HepG2 (cell line): ENCODE measurements at regions not wholly inside any gene's neighbourhood (a gene's known extent, or its start where the extent isn't known, plus 50 kb on each side); places are given as distances from the start of the nearest gene placed in this dataset.

Experiments used
- ATAC-seq: fragments of 200-7000 bp; cut with Tn5 transposase; 3 replicates; pipeline ENCODE4 v1.9.1; 2020; ENCODE audit warnings: mild to moderate bottlenecking, moderate library complexity
- BruUV-seq: library from RNA; stranded (reverse); fragments of 400-500 nt; replicated peaks from 2 replicates; lab custom pipeline; 2021; lab: Mats Ljungman, UMichigan
- CTCF ChIA-PET: fragments of 300-600 bp; formaldehyde crosslinking; extraction: SDS; loops from one replicate; lab custom pipeline; 2021; ENCODE audit warnings: low total read pairs, inconsistent platforms, low intra/inter-chr PET ratio; lab: Yijun Ruan, JAX
- POLR2A ChIA-PET: fragments of 350-600 bp; sonication (Branson Sonifier 250); formaldehyde crosslinking; loops from one replicate; lab custom pipeline; 2020; ENCODE audit warnings: antibody characterized with exemption, inconsistent platforms; lab: Yijun Ruan, JAX
- DNase-seq: peaks from one replicate; pipeline ENCODE4 v3.0.0-alpha.2; 2015; ENCODE audit warnings: low spot score
- FAIRE-seq: peaks from 3 replicates; lab custom pipeline; 2011; peaks lifted over from hg19 to GRCh38; lab: Jason Lieb, UNC
- H2AFZ ChIP-seq: one replicate; pipeline ENCODE4 v1.6.1; 2011; ENCODE audit warnings: low read length, inconsistent platforms
- H3K27ac ChIP-seq: fragments of 300-600 bp; 3 replicates; pipeline ENCODE4 v1.8.0; 2011; ENCODE audit warnings: mixed run types, mild to moderate bottlenecking, mixed read lengths, low read length, inconsistent platforms; ENCODE audit not compliant: insufficient read depth; ENCODE audit errors: extremely low read length
- H3K27me3 ChIP-seq, 2 experiments: fragments of 200-600 bp in 1 of 2; 2 replicates in 1 of 2; 3 replicates in 1 of 2; pipeline versions ENCODE4 v1.6.0 to v1.8.0; 2011; ENCODE audit warnings: low read length in 2 of 2, mild to moderate bottlenecking in 2 of 2, moderate library complexity in 2 of 2, inconsistent platforms in 1 of 2; ENCODE audit not compliant: insufficient read depth in 2 of 2, control insufficient read depth in 1 of 2
- H3K36me3 ChIP-seq, 2 experiments: fragments of 200-600 bp in 1 of 2; replicated peaks in 1 of 2; 2 replicates in 1 of 2; 3 replicates in 1 of 2; pipeline versions ENCODE4 v1.5.1 to v1.8.0; 2011; ENCODE audit warnings: low read length in 2 of 2, inconsistent platforms in 1 of 2; ENCODE audit not compliant: insufficient read depth in 2 of 2, control insufficient read depth in 1 of 2
- H3K4me1 ChIP-seq: 2 replicates; pipeline ENCODE4 v1.5.1; 2012; ENCODE audit warnings: low read length, inconsistent platforms; ENCODE audit not compliant: insufficient read depth
- H3K4me2 ChIP-seq: 2 replicates; pipeline ENCODE4 v1.6.0; 2011; ENCODE audit warnings: low read depth, low read length, inconsistent platforms
- H3K4me3 ChIP-seq, 3 experiments: fragments of 200-600 bp in 1 of 3; sonication (generic), shearing (Covaris generic) in 1 of 3; replicated peaks in 1 of 3; 2 replicates each; pipeline ENCODE4 v1.5.1; 2011 to 2016; ENCODE audit warnings: low read length in 3 of 3, inconsistent platforms in 2 of 3, low read depth in 2 of 3, mild to moderate bottlenecking in 2 of 3, control low read depth in 1 of 3, mixed read lengths in 1 of 3; ENCODE audit not compliant: insufficient read depth in 1 of 3
- H3K79me2 ChIP-seq: one replicate; pipeline ENCODE4 v1.6.1; 2011; ENCODE audit warnings: low read length, inconsistent platforms; ENCODE audit not compliant: insufficient read depth
- H3K9ac ChIP-seq: 2 replicates; pipeline ENCODE4 v1.6.0; 2011; ENCODE audit warnings: mild to moderate bottlenecking, low read depth, low read length, inconsistent platforms; ENCODE audit not compliant: insufficient read depth
- H3K9me3 ChIP-seq: 2 replicates; pipeline ENCODE4 v1.5.1; 2012; ENCODE audit warnings: mild to moderate bottlenecking, low read length
- H4K20me1 ChIP-seq: 2 replicates; pipeline ENCODE4 v1.6.0; 2011; ENCODE audit warnings: inconsistent platforms, mild to moderate bottlenecking, low read length, moderate library complexity; ENCODE audit not compliant: insufficient read depth
- CHD2 ChIP-seq: IDR thresholded peaks from 2 replicates; pipeline ENCODE4 v1.6.1; 2011; ENCODE audit warnings: low read depth, low read length, improper control_type of control experiment
- GATAD1 ChIP-seq: IDR thresholded peaks from 2 replicates; pipeline ENCODE4 v1.6.1; 2016; ENCODE audit warnings: missing genetic modification reagents, missing compliant biosample characterization
- MXI1 ChIP-seq: IDR thresholded peaks from 3 replicates; pipeline ENCODE4 v1.6.1; 2012; ENCODE audit warnings: low read depth, low read length, inconsistent platforms, borderline replicate concordance
- NKX3-1 ChIP-seq: sonication (generic); formaldehyde crosslinking; IDR thresholded peaks from 2 replicates; pipeline ENCODE4 v1.5.0; 2020; ENCODE audit warnings: missing genetic modification reagents
- RAD51 ChIP-seq: fragments of 450-650 bp; IDR thresholded peaks from 2 replicates; pipeline ENCODE4 v1.6.1; 2016; ENCODE audit warnings: borderline replicate concordance
- SIN3A ChIP-seq: IDR thresholded peaks from 2 replicates; pipeline ENCODE4 v1.6.1; 2011; ENCODE audit warnings: low read depth, mild to moderate bottlenecking, control low read depth, low read length, borderline replicate concordance
- TMF1 ChIP-seq: sonication (generic); formaldehyde crosslinking; IDR thresholded peaks from 2 replicates; pipeline ENCODE4 v1.8.1; 2022; ENCODE audit warnings: low read depth, missing genetic modification reagents
- ZNF564 ChIP-seq: sonication (generic); formaldehyde crosslinking; IDR thresholded peaks from 2 replicates; pipeline ENCODE4 v1.8.1; 2023; ENCODE audit warnings: mild to moderate bottlenecking, missing genetic modification reagents
- ZNF839 ChIP-seq: sonication (generic); formaldehyde crosslinking; IDR thresholded peaks from 2 replicates; pipeline ENCODE4 v1.4.0; 2020; ENCODE audit warnings: missing genetic modification reagents, mild to moderate bottlenecking, borderline replicate concordance
- WGBS: methylation state at CpG from one replicate; pipeline ENCODE4 v1.1.6; 2017; ENCODE audit warnings: low lambda C conversion rate; 5-methylcytosine and 5-hydroxymethylcytosine counted together
- in situ Hi-C: cut with HindIII; loops from 2 replicates; pipeline ENCODE4 v1.10.0; 2017; ENCODE audit warnings: low pct_unique_long_range_greater_than_20kb; ENCODE audit not compliant: extremely low pct_ligation_motif_present
- intact Hi-C: fragments of 100-400 bp; cut with micrococcal nuclease; formaldehyde crosslinking; loops from one replicate; pipeline ENCODE4 v1.10.0; 2022; ENCODE audit not compliant: unreplicated experiment
- TF ChIP-seq, protein P1 (sequence below): sonication (generic); formaldehyde crosslinking; IDR thresholded peaks from 2 replicates; pipeline ENCODE4 v1.9.0; 2021; ENCODE audit warnings: missing genetic modification reagents, mild to moderate bottlenecking, borderline replicate concordance
- TF ChIP-seq, protein P2 (sequence below): sonication (generic); formaldehyde crosslinking; IDR thresholded peaks from 2 replicates; pipeline ENCODE4 v1.4.0; 2020; ENCODE audit warnings: missing genetic modification reagents
- TF ChIP-seq, protein P3 (sequence below), 2 experiments: sonication (generic) in 1 of 2; formaldehyde crosslinking in 1 of 2; IDR thresholded peaks; 2 replicates each; pipeline versions ENCODE4 v1.5.1 to v1.6.1; 2011 to 2020; ENCODE audit warnings: borderline replicate concordance in 1 of 2, low read depth in 1 of 2, low read length in 1 of 2, mild to moderate bottlenecking in 1 of 2, missing genetic modification reagents in 1 of 2, moderate library complexity in 1 of 2

DNA sequence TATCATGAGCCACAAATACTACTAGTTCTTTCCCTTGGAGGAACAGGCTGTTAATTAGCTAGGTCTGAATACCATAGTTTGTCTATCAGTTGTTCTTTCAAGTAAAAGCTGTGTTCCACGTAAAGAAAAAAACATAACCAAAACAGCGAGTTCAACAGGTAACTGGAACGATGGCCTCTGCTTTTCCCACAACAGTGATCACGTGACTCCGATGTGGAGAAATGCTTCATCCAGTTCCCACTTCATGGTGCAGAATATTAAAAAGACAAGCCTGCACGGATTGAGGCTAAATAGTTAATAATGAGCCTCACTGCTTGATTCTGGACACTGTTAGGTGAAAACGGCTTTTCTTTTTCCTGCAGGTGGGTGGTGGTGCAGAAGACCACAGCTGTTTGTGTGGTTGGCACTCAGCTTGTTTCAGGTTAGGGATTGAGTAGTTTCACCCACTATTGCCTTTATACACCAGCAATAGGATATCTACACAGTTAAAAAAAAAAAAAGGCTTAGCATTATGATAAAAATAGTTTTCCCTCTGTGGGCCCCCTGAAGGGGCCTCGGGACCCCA lies 88.1 kb downstream of the DACT2 start:
- CTCF ChIA-PET = no interaction called here
- no TSS peak for BruUV-seq

DNA sequence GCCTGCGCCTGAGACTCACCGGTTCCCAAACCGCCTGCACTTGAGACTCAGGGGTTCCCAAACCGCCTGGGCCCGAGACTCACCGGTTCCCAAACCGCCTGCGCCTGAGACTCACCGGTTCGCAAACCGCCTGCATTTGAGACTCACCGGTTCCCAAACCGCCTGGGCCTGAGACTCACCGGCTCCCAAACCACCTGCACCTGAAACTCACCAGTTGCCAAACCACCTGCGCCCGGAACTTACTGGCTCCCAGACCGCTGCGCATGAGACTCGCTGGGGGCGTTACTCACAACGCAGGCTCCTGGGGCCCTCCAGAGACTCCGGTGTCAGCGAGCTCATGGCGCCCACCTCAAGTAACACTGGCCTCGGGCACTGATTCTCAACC lies 90.2 kb downstream of the DACT2 start:
- Histone ChIP-seq H3K27ac (no peak overlapping the region), H3K27me3 (peaks cover 3 to 23% of the 10 kb centered on the region in 2 experiments; a peak in 4 of 5 replicates), H3K4me3 (no peak overlapping the region), H2AFZ (no peak overlapping the region), H3K9ac (no peak overlapping the region), H3K4me2 (no peak overlapping the region), H4K20me1 (no peaks in the 10 kb centered on the region), H3K79me2 (no peaks in the 10 kb centered on the region), H3K9me3 (no peaks in the 10 kb centered on the region), H3K36me3 (no peaks in the 10 kb centered on the region), H3K4me1 (peaks cover 29% of the 10 kb centered on the region)
- TF ChIP-seq MXI1 = no peak
- TF ChIP-seq CHD2 = no peak
- TF ChIP-seq SIN3A = no peak
- no peak for TF ChIP-seq NKX3-1 (CRISPR knock-in tag)
- TF ChIP-seq GATAD1 (CRISPR knock-in tag) = no peak
- no peak for TF ChIP-seq ZNF839
- TF ChIP-seq, protein P1, sequence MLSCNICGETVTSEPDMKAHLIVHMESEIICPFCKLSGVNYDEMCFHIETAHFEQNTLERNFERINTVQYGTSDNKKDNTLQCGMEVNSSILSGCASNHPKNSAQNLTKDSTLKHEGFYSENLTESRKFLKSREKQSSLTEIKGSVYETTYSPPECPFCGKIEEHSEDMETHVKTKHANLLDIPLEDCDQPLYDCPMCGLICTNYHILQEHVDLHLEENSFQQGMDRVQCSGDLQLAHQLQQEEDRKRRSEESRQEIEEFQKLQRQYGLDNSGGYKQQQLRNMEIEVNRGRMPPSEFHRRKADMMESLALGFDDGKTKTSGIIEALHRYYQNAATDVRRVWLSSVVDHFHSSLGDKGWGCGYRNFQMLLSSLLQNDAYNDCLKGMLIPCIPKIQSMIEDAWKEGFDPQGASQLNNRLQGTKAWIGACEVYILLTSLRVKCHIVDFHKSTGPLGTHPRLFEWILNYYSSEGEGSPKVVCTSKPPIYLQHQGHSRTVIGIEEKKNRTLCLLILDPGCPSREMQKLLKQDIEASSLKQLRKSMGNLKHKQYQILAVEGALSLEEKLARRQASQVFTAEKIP (CRISPR knock-in tag) = no peak
- no peak for TF ChIP-seq TMF1 (CRISPR knock-in tag)
- TF ChIP-seq, protein P2, sequence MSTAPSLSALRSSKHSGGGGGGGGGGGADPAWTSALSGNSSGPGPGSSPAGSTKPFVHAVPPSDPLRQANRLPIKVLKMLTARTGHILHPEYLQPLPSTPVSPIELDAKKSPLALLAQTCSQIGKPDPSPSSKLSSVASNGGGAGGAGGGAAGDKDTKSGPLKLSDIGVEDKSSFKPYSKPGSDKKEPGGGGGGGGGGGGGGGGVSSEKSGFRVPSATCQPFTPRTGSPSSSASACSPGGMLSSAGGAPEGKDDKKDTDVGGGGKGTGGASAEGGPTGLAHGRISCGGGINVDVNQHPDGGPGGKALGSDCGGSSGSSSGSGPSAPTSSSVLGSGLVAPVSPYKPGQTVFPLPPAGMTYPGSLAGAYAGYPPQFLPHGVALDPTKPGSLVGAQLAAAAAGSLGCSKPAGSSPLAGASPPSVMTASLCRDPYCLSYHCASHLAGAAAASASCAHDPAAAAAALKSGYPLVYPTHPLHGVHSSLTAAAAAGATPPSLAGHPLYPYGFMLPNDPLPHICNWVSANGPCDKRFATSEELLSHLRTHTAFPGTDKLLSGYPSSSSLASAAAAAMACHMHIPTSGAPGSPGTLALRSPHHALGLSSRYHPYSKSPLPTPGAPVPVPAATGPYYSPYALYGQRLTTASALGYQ (CRISPR knock-in tag) = no peak
- POLR2A ChIA-PET = no interaction called here
- FAIRE-seq (no peak), DNase-seq (no peak), ATAC-seq (no peak)
- intact Hi-C loops = no loop called here
- BruUV-seq = no TSS peak
- in situ Hi-C loops = no loop called here
- CTCF ChIA-PET = no interaction called here
- WGBS = 78% methylated on average over 24 of the region's 25 CpGs

More for the DNA sequence above, 88.1 kb downstream of the DACT2 start:
- Histone ChIP-seq H3K4me1 (peaks cover 24% of the 10 kb centered on the region), H3K79me2 (no peaks in the 10 kb centered on the region), H3K4me2 (peak overlapping the region; percentile 35), H3K4me3 (0 out of 6 replicates have a peak overlapping the region, but pooled peaks of 1 of the 3 experiments have one; percentile 5), H3K27me3 (peaks cover 2 to 10% of the 10 kb centered on the region in 2 experiments; a peak in 3 of 5 replicates), H4K20me1 (no peaks in the 10 kb centered on the region), H3K9ac (no peak overlapping the region), H2AFZ (no peak overlapping the region), H3K27ac (no peak overlapping the region), H3K9me3 (no peaks in the 10 kb centered on the region)
- in situ Hi-C loops = no loop called here
- 48% methylated on average over 8 of the region's 8 CpGs for WGBS
- DNase-seq (no peak), FAIRE-seq (peak; percentile 8), ATAC-seq (peak; percentile 29; the same call in 2 of the 3 replicates)
- POLR2A ChIA-PET = interaction anchor here (1.1 kb wide), 1 partner anchor 70 kb away, joined by 4 read pairs; no protein-coding TSS in a partner anchor
- intact Hi-C loops = no loop called here
- TF ChIP-seq ZNF564 (CRISPR knock-in tag) = no peak
- peak; percentile 89 for TF ChIP-seq RAD51
- TF ChIP-seq, protein P3, sequence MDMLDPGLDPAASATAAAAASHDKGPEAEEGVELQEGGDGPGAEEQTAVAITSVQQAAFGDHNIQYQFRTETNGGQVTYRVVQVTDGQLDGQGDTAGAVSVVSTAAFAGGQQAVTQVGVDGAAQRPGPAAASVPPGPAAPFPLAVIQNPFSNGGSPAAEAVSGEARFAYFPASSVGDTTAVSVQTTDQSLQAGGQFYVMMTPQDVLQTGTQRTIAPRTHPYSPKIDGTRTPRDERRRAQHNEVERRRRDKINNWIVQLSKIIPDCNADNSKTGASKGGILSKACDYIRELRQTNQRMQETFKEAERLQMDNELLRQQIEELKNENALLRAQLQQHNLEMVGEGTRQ (IDR thresholded peaks at IDR 0.05; ENCODE audit: low read depth, low read length) = peak; percentile 73
- TF ChIP-seq, protein P3 (CRISPR knock-in tag; IDR thresholded peaks at IDR 0.05; ENCODE audit: borderline replicate concordance) = peak; percentile 51; the same call in 1 of the 2 replicates
- TF ChIP-seq, all 625 proteins: peak for 2
- no peaks in the 10 kb centered on the region for H3K36me3 ChIP-seq
